SHP77 treated with DMSO at 0.1 percent for 48 hours (cell line): ENCODE measurements at regions not wholly inside any gene's neighbourhood (a gene's known extent, or its start where the extent isn't known, plus 50 kb on each side); places are given as distances from the start of the nearest gene placed in this dataset.

ENCODE experiments used
- DNase-seq: peaks from one replicate; lab custom pipeline; 2025; lab: John Stamatoyannopoulos, UW

- no peak for DNase-seq
Observed at GRCh38 chr17:79521225-79521624, 89.6 kb downstream of the RBFOX3 start.

- no peak for DNase-seq
Observed at GRCh38 chr17:79520167-79521165, 90.4 kb downstream of the RBFOX3 start.

- DNase-seq, result no peak
Observed at GRCh38 chr17:79519601-79520000, 91.2 kb downstream of the RBFOX3 start.

GRCh38 chr17:79518585-79519523 lies 92.0 kb downstream of the RBFOX3 start:
- no peak for DNase-seq

- DNase-seq, result no peak
Observed at GRCh38 chr17:79517827-79518584, 92.8 kb downstream of the RBFOX3 start.

- no peak for DNase-seq
Observed at GRCh38 chr17:79515646-79516571, 94.9 kb downstream of the RBFOX3 start.

- no peak for DNase-seq
Observed at GRCh38 chr17:79515110-79515509, 95.7 kb downstream of the RBFOX3 start.

- DNase-seq, result no peak
Observed at GRCh38 chr17:79513820-79514535, 96.9 kb downstream of the RBFOX3 start.

GRCh38 chr17:79513206-79513605 lies 97.6 kb downstream of the RBFOX3 start:
- no peak for DNase-seq

- DNase-seq, result no peak
Observed at GRCh38 chr17:79511471-79511870, 99.4 kb downstream of the RBFOX3 start.

GRCh38 chr17:79510071-79510470 lies 100.8 kb downstream of the RBFOX3 start:
- DNase-seq, result no peak

- no peak for DNase-seq
Observed at GRCh38 chr17:79509490-79509889, 101.4 kb downstream of the RBFOX3 start.

- no peak for DNase-seq
Observed at GRCh38 chr17:79509008-79509407, 101.8 kb downstream of the RBFOX3 start.

- DNase-seq, result no peak
Observed at GRCh38 chr17:79508291-79508716, 102.5 kb downstream of the RBFOX3 start.

- no peak for DNase-seq
Observed at GRCh38 chr17:79506955-79507354, 103.9 kb downstream of the RBFOX3 start.

GRCh38 chr17:79506150-79506870 lies 104.5 kb downstream of the RBFOX3 start:
- no peak for DNase-seq

GRCh38 chr17:79505199-79505598 lies 105.7 kb downstream of the RBFOX3 start:
- DNase-seq, result no peak

- no peak for DNase-seq
Observed at GRCh38 chr17:79504181-79504605, 106.7 kb downstream of the RBFOX3 start.

GRCh38 chr17:79503126-79503839 lies 107.6 kb downstream of the RBFOX3 start:
- DNase-seq, result no peak
